ENCODE measurements at regions not wholly inside any gene's neighbourhood (a gene's known extent, or its start where the extent isn't known, plus 50 kb on each side); places are given as distances from the start of the nearest gene placed in this dataset.

GRCh38 chr2:172247203-172247602, 144.5 kb upstream of the DLX2 start:
- Histone ChIP-seq H3K27me3 (ENCODE audit: control insufficient read depth, low read length) (0 out of 2 replicates have a peak, but pooled peaks cover under 1% of the 10 kb centered on the region), H3F3A (ENCODE audit: control insufficient read depth, insufficient read depth) (no peaks in the 10 kb centered on the region), H3K4me2 (ENCODE audit: low read length) (no peak overlapping the region), H3K9me3 (ENCODE audit: control insufficient read depth, insufficient read depth, low read length) (no peaks in the 10 kb centered on the region), H3K27ac (ENCODE audit: low read depth, low read length) (no peak overlapping the region), H4K20me1 (ENCODE audit: control insufficient read depth, insufficient read depth, low read depth, low read length) (no peaks in the 10 kb centered on the region), H3K4me1 (ENCODE audit: control insufficient read depth, low read length) (no peaks in the 10 kb centered on the region), H3K9me2 (replicated peaks; ENCODE audit: control insufficient read depth, low read length) (no peaks in the 10 kb centered on the region), H3K79me2 (ENCODE audit: control insufficient read depth, low read length) (no peaks in the 10 kb centered on the region), H3K4me3 (ENCODE audit: low read length) (no peak overlapping the region), H3K36me3 (ENCODE audit: control insufficient read depth, low read length) (no peaks in the 10 kb centered on the region)
- no peak for TF ChIP-seq CTCF (IDR thresholded peaks at IDR 0.05; ENCODE audit: low read depth, low read length, poor library complexity, severe bottlenecking)
- TF ChIP-seq EZH2phosphoT487 (IDR thresholded peaks at IDR 0.05; ENCODE audit: borderline replicate concordance, low read length): no peak

- H3K4me2 ChIP-seq (ENCODE audit: low read length): no peak overlapping the region
- no peaks in the 10 kb centered on the region for H3K79me2 ChIP-seq (ENCODE audit: control insufficient read depth, low read length)
- no peak overlapping the region for H3K4me3 ChIP-seq (ENCODE audit: low read length)
- H3K27me3 ChIP-seq (ENCODE audit: control insufficient read depth, low read length): 0 out of 2 replicates have a peak, but pooled peaks cover 2% of the 10 kb centered on the region
- H3K9me3 ChIP-seq (ENCODE audit: control insufficient read depth, insufficient read depth, low read length): no peaks in the 10 kb centered on the region
- no peaks in the 10 kb centered on the region for H4K20me1 ChIP-seq (ENCODE audit: control insufficient read depth, insufficient read depth, low read depth, low read length)
- no peak overlapping the region for H3K27ac ChIP-seq (ENCODE audit: low read depth, low read length)
- TF ChIP-seq CTCF (IDR thresholded peaks at IDR 0.05; ENCODE audit: low read depth, low read length, poor library complexity, severe bottlenecking) (no peak), EZH2phosphoT487 (IDR thresholded peaks at IDR 0.05; ENCODE audit: borderline replicate concordance, low read length) (no peak)
- no peaks in the 10 kb centered on the region for H3K36me3 ChIP-seq (ENCODE audit: control insufficient read depth, low read length)
- H3K9me2 ChIP-seq (replicated peaks; ENCODE audit: control insufficient read depth, low read length): no peaks in the 10 kb centered on the region
- no peaks in the 10 kb centered on the region for H3K4me1 ChIP-seq (ENCODE audit: control insufficient read depth, low read length)
- H3F3A ChIP-seq (ENCODE audit: control insufficient read depth, insufficient read depth): no peaks in the 10 kb centered on the region
Measured at GRCh38 chr2:172248381-172248780, 145.7 kb upstream of the DLX2 start.

GRCh38 chr2:172248785-172249187, 146.1 kb upstream of the DLX2 start:
- Histone ChIP-seq H3F3A (ENCODE audit: control insufficient read depth, insufficient read depth) (no peaks in the 10 kb centered on the region), H3K27ac (ENCODE audit: low read depth, low read length) (no peak overlapping the region), H4K20me1 (ENCODE audit: control insufficient read depth, insufficient read depth, low read depth, low read length) (no peaks in the 10 kb centered on the region), H3K27me3 (ENCODE audit: control insufficient read depth, low read length) (0 out of 2 replicates have a peak, but pooled peaks cover 2% of the 10 kb centered on the region), H3K9me3 (ENCODE audit: control insufficient read depth, insufficient read depth, low read length) (no peaks in the 10 kb centered on the region), H3K4me3 (ENCODE audit: low read length) (no peak overlapping the region), H3K4me1 (ENCODE audit: control insufficient read depth, low read length) (no peaks in the 10 kb centered on the region), H3K36me3 (ENCODE audit: control insufficient read depth, low read length) (no peaks in the 10 kb centered on the region), H3K4me2 (ENCODE audit: low read length) (no peak overlapping the region), H3K79me2 (ENCODE audit: control insufficient read depth, low read length) (no peaks in the 10 kb centered on the region), H3K9me2 (replicated peaks; ENCODE audit: control insufficient read depth, low read length) (no peaks in the 10 kb centered on the region)
- TF ChIP-seq CTCF (IDR thresholded peaks at IDR 0.05; ENCODE audit: low read depth, low read length, poor library complexity, severe bottlenecking): no peak
- no peak for TF ChIP-seq EZH2phosphoT487 (IDR thresholded peaks at IDR 0.05; ENCODE audit: borderline replicate concordance, low read length)
